Thoracic aorta (tissue), 2 donors: ENCODE measurements at regions not wholly inside any gene's neighbourhood (a gene's known extent, or its start where the extent isn't known, plus 50 kb on each side); places are given as distances from the start of the nearest gene placed in this dataset.

Experiments
- ATAC-seq: fragments of 150-250 bp; one replicate; pipeline ENCODE4 v1.8.0; 2017; ENCODE audit warnings: low read depth; ENCODE audit not compliant: insufficient number of reproducible peaks, low FRiP score
- DNase-seq: peaks from one replicate; pipeline ENCODE4 v3.0.0-alpha.2; 2020; ENCODE audit warnings: low spot score
- H3K27ac ChIP-seq, 2 donors: fragments of 200-600 bp; sonication (generic); 1 replicate in 1 of 2; 2 replicates in 1 of 2; pipeline ENCODE4 v1.5.1; 2016; ENCODE audit warnings: mild to moderate bottlenecking in 2 of 2, moderate library complexity in 2 of 2
- H3K27me3 ChIP-seq: fragments of 200-600 bp; sonication (generic); replicated peaks from 2 replicates; pipeline ENCODE4 v1.6.0; 2016; ENCODE audit warnings: mild to moderate bottlenecking; ENCODE audit not compliant: insufficient read depth
- H3K36me3 ChIP-seq: fragments of 200-600 bp; sonication (generic); one replicate; pipeline ENCODE4 v1.5.1; 2016
- H3K4me1 ChIP-seq, 2 donors: fragments of 200-600 bp; sonication (generic); 1 replicate in 1 of 2; 2 replicates in 1 of 2; pipeline versions ENCODE4 v1.5.1 to v1.6.0; 2016; ENCODE audit warnings: low read depth in 2 of 2, mild to moderate bottlenecking in 1 of 2; ENCODE audit not compliant: control insufficient read depth in 1 of 2
- H3K4me3 ChIP-seq: fragments of 200-600 bp; sonication (generic); 2 replicates; pipeline ENCODE4 v1.5.1; 2016; ENCODE audit warnings: mild to moderate bottlenecking
- H3K9me3 ChIP-seq: fragments of 200-600 bp; sonication (generic); 2 replicates; pipeline ENCODE4 v1.5.1; 2016
- TF ChIP-seq, protein P1 (sequence below): fragments of 200-600 bp; sonication (generic); IDR thresholded peaks from one replicate; pipeline ENCODE4 v1.5.1; 2019; ENCODE audit warnings: antibody characterized with exemption

DNA sequence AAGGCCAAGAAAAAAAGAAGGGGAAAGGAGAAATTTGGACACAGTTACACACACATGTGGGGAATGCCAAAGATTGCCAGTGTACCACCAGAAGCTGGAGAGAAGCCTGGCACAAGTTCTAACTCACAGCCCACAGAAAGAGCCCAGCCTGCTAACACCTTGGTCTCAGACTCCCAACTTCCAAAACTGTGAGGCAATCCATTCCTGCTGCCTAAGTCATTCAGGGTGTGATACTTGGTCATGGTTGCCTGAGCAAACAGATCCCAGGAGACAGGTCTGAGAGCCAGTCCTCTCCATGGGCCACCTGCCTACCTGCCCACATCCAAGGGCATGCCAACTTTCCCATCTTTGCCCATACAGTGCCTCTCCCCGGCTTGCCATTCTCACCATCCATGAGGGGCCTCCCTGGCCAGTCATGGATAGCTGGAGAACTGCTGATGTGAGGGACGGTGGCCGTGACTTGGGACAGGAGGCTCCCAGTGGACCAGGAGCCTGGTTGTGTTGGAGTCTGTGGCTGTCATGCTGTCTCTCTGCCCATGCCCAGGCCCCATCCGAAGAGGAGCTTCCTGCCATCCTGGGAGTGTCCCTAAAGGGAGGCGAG lies 198.0 kb upstream of the RTL1 start:
- DNase-seq, result no peak
- no peaks in the 10 kb centered on the region for H3K36me3 ChIP-seq
- H3K9me3 ChIP-seq, result peaks cover 4% of the 10 kb centered on the region
- no peak overlapping the region for H3K4me3 ChIP-seq
- no peaks in the 10 kb centered on the region for H3K27me3 ChIP-seq
- H3K4me1 ChIP-seq, result no peaks in the 10 kb centered on the region
- TF ChIP-seq, protein P1, sequence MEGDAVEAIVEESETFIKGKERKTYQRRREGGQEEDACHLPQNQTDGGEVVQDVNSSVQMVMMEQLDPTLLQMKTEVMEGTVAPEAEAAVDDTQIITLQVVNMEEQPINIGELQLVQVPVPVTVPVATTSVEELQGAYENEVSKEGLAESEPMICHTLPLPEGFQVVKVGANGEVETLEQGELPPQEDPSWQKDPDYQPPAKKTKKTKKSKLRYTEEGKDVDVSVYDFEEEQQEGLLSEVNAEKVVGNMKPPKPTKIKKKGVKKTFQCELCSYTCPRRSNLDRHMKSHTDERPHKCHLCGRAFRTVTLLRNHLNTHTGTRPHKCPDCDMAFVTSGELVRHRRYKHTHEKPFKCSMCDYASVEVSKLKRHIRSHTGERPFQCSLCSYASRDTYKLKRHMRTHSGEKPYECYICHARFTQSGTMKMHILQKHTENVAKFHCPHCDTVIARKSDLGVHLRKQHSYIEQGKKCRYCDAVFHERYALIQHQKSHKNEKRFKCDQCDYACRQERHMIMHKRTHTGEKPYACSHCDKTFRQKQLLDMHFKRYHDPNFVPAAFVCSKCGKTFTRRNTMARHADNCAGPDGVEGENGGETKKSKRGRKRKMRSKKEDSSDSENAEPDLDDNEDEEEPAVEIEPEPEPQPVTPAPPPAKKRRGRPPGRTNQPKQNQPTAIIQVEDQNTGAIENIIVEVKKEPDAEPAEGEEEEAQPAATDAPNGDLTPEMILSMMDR, result no peak
- no peak overlapping the region for H3K27ac ChIP-seq
- ATAC-seq, result no peak

DNA sequence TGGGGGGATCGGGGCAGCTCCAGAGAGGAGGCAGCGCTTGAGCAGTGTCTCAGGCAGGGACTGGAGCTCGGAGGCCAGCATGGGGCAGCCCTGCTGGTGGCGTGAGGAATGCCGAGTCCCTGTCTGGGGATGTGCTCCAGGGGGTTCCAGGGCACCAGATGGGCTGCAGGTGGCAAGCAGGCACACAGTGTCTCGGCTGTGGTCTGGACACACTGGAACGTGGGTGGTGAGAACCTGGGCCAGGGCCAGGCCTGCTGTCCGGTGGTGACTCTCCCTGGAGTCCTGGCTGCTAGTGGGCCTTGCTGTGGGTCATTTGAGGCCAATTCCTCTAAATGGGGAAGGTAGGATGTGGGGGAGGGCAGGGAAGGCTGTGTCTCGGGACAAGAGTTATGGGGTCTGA lies 199.4 kb upstream of the RTL1 start:
- Histone ChIP-seq H3K36me3 (no peaks in the 10 kb centered on the region), H3K27me3 (no peaks in the 10 kb centered on the region), H3K27ac (no peak overlapping the region), H3K9me3 (peaks cover 4% of the 10 kb centered on the region), H3K4me3 (no peak overlapping the region), H3K4me1 (no peaks in the 10 kb centered on the region)
- ATAC-seq, result no peak
- TF ChIP-seq, protein P1, result no peak
- no peak for DNase-seq

DNA sequence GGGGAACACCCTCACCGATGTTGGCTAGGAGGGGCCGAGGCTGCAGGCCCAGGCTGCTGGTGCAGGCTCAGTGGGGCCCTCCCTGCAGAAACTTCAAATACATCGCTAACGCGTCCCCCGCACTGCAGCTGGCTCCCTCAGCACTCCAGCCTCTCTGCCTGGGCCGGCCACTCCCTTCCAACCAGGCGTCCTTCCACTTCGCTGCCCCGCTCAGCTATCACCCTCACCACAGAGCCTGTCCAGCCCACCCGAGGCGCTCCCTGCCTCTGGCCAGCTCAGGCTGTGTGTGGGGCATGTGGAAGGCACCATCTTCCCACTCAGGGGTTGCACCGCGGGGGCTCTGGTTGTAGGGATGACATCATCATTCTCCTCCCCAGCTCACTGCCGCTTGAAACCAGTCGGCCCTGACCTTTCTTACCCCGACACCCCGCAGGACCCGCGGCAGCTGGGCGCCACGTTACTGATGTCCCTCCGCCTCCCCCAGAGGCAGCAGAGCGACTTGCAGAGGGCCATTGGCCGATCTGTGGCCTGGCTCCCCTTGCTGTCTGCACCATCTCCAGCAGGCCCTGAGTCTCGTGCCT lies 199.9 kb upstream of the RTL1 start:
- no peak for DNase-seq
- Histone ChIP-seq H3K36me3 (no peaks in the 10 kb centered on the region), H3K9me3 (peaks cover 4% of the 10 kb centered on the region), H3K4me3 (no peak overlapping the region), H3K27me3 (no peaks in the 10 kb centered on the region), H3K4me1 (no peaks in the 10 kb centered on the region), H3K27ac (no peak overlapping the region)
- no peak for ATAC-seq
- TF ChIP-seq, protein P1, result no peak

DNA sequence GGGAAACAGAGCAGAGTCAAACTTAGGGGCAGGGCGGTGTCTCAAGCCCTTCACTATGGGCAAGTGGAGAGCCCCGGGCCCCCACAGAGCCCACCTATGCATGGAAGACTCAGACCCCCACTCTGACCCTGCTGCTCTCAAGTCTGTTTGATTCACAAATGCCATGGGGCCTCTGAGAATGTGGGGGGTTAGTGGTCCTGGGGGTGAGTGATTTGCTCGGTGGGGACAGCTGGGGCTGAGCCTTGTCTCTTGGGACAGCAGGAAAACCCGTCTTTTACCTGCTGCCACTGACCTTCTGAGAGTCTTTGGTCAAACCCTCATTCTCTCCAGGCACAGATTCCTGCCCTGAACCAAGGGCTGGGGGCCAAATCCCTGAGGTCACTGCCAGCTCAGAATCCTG lies 201.0 kb upstream of the RTL1 start:
- H3K27ac ChIP-seq, result no peak overlapping the region
- no peak for DNase-seq

DNA sequence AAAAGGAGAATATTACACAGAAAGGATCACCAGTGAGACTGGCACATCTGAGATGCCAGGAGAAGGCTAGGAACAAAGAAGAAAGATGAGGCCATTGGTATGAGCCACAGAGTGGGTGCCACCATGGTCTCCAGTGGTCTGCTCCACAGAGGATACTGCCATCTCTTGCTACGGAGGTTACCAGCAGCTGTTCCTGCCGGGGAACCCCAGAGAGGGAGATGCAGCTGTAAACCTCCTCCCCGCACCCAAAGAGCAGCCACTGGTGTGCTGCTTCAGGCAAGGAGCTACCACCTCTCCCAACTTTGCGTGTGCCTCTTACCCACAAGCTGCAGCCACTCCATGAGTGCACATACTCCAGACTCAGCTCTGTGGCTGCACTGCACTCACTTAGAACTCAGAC lies 201.5 kb upstream of the RTL1 start:
- Histone ChIP-seq H3K36me3 (no peaks in the 10 kb centered on the region), H3K9me3 (peaks cover 4% of the 10 kb centered on the region), H3K27me3 (no peaks in the 10 kb centered on the region), H3K4me3 (no peak overlapping the region), H3K4me1 (no peaks in the 10 kb centered on the region), H3K27ac (no peak overlapping the region)
- no peak for ATAC-seq
- no peak for DNase-seq
- TF ChIP-seq, protein P1, result no peak

More for the DNA sequence above, 201.0 kb upstream of the RTL1 start:
- Histone ChIP-seq H3K27me3 (no peaks in the 10 kb centered on the region), H3K4me1 (no peaks in the 10 kb centered on the region), H3K4me3 (no peak overlapping the region), H3K36me3 (no peaks in the 10 kb centered on the region), H3K9me3 (peaks cover 4% of the 10 kb centered on the region)
- TF ChIP-seq, protein P1, result no peak
- no peak for ATAC-seq
